H1 (cell line): ENCODE measurements at regions not wholly inside any gene's neighbourhood (a gene's known extent, or its start where the extent isn't known, plus 50 kb on each side); places are given as distances from the start of the nearest gene placed in this dataset.

Experiments used
- CTCF ChIA-PET: fragments of 300-600 bp; sonication (Branson Sonifier 250); formaldehyde crosslinking; loops from one replicate; lab custom pipeline; 2021; ENCODE audit not compliant: partially characterized antibody; lab: Charles Lee
- POLR2A ChIA-PET: fragments of 300-600 bp; sonication (Branson Sonifier 250); formaldehyde crosslinking; loops from one replicate; lab custom pipeline; 2021; ENCODE audit warnings: inconsistent platforms; ENCODE audit not compliant: partially characterized antibody; lab: Charles Lee
- DNase-seq, 2 experiments: peaks; one replicate each; pipeline versions ENCODE4 v3.0.0 to v3.0.0-alpha.2; 2010 to 2022; ENCODE audit warnings: low spot score in 2 of 2, low read depth in 1 of 2, mixed read lengths in 1 of 2
- FAIRE-seq: peaks from 2 replicates; lab custom pipeline; 2011; peaks lifted over from hg19 to GRCh38; lab: Jason Lieb, UNC
- H2AFZ ChIP-seq: 2 replicates; pipeline ENCODE4 v1.8.1; 2012; ENCODE audit warnings: low read length, inconsistent platforms
- H2AK5ac ChIP-seq: 2 replicates; pipeline ENCODE4 v1.6.1; 2013; ENCODE audit warnings: low read depth, low read length
- H2BK120ac ChIP-seq: replicated peaks from 2 replicates; pipeline ENCODE3; 2013; ENCODE audit warnings: low read depth, low read length, inconsistent platforms
- H2BK12ac ChIP-seq: 2 replicates; pipeline ENCODE4 v1.6.1; 2013; ENCODE audit warnings: low read depth, low read length
- H2BK15ac ChIP-seq: 2 replicates; pipeline ENCODE4 v1.6.1; 2013; ENCODE audit warnings: low read length
- H2BK20ac ChIP-seq: 2 replicates; pipeline ENCODE4 v1.6.1; 2013; ENCODE audit warnings: low read length
- H2BK5ac ChIP-seq: 2 replicates; pipeline ENCODE4 v1.6.1; 2013; ENCODE audit warnings: low read depth, low read length
- H3K14ac ChIP-seq: 2 replicates; pipeline ENCODE4 v1.6.1; 2013; ENCODE audit warnings: inconsistent platforms; ENCODE audit not compliant: insufficient read length
- H3K18ac ChIP-seq: 2 replicates; pipeline ENCODE4 v1.6.1; 2013; ENCODE audit warnings: low read length; ENCODE audit errors: extremely low read depth
- H3K23ac ChIP-seq: 2 replicates; pipeline ENCODE4 v1.6.1; 2013; ENCODE audit warnings: inconsistent platforms; ENCODE audit not compliant: insufficient read length
- H3K23me2 ChIP-seq: 2 replicates; pipeline ENCODE4 v1.6.1; 2013; ENCODE audit warnings: low read depth, low read length
- H3K27ac ChIP-seq: 2 replicates; pipeline ENCODE4 v1.6.1; 2011; ENCODE audit warnings: low read depth, low read length, inconsistent platforms
- H3K27me3 ChIP-seq, 4 experiments: replicated peaks in 1 of 4; 1 replicate in 1 of 4; 2 replicates in 3 of 4; pipeline versions ENCODE4 v1.6.1 to v1.8.1; 2011 to 2013; ENCODE audit warnings: low read length in 3 of 4, mild to moderate bottlenecking in 3 of 4, inconsistent platforms in 2 of 4, mixed read lengths in 2 of 4, moderate library complexity in 1 of 4; ENCODE audit not compliant: control insufficient read depth in 3 of 4, insufficient read depth in 3 of 4; ENCODE audit errors: extremely low read depth in 1 of 4
- H3K36me3 ChIP-seq, 4 experiments: 2 replicates each; pipeline versions ENCODE4 v1.6.1 to v1.8.1; 2011 to 2013; ENCODE audit warnings: mild to moderate bottlenecking in 4 of 4, low read length in 3 of 4, moderate library complexity in 2 of 4, control low read depth in 1 of 4, inconsistent platforms in 1 of 4; ENCODE audit not compliant: insufficient read depth in 4 of 4, control insufficient read depth in 2 of 4
- H3K4ac ChIP-seq: replicated peaks from 2 replicates; pipeline ENCODE3; 2013; ENCODE audit warnings: low read length, low read depth, mixed read lengths, inconsistent platforms; ENCODE audit not compliant: insufficient read length
- H3K4me1 ChIP-seq, 4 experiments: replicated peaks in 1 of 4; 1 replicate in 1 of 4; 2 replicates in 3 of 4; pipeline versions ENCODE4 v1.6.1 to v1.8.1; 2011 to 2013; ENCODE audit warnings: low read length in 3 of 4, inconsistent platforms in 2 of 4, mixed read lengths in 1 of 4; ENCODE audit not compliant: insufficient read depth in 4 of 4, control insufficient read depth in 3 of 4
- H3K4me2 ChIP-seq, 2 experiments: 2 replicates each; pipeline versions ENCODE4 v1.6.1 to v1.8.1; 2011 to 2013; ENCODE audit warnings: low read depth in 2 of 2, low read length in 2 of 2, control low read depth in 1 of 2, inconsistent platforms in 1 of 2, mild to moderate bottlenecking in 1 of 2; ENCODE audit not compliant: insufficient read depth in 1 of 2
- H3K4me3 ChIP-seq, 4 experiments: fragments of 200-600, 300-600 bp in 1 of 4; sonication (generic), shearing (Covaris generic), sonication (Bioruptor Twin) in 1 of 4; 2 replicates each; pipeline versions ENCODE4 v1.5.1 to v1.8.1; 2011 to 2016; ENCODE audit warnings: low read length in 4 of 4, low read depth in 3 of 4, control low read depth in 2 of 4, inconsistent platforms in 2 of 4, mild to moderate bottlenecking in 2 of 4, mixed read lengths in 1 of 4, moderate library complexity in 1 of 4; ENCODE audit not compliant: insufficient read depth in 2 of 4; ENCODE audit errors: extremely low read depth in 1 of 4
- H3K56ac ChIP-seq: replicated peaks from 2 replicates; pipeline ENCODE3; 2013; ENCODE audit warnings: low read depth, mild to moderate bottlenecking, mixed read lengths, low read length, inconsistent platforms; ENCODE audit not compliant: insufficient read length
- H3K79me1 ChIP-seq: 2 replicates; pipeline ENCODE4 v1.6.1; 2013; ENCODE audit warnings: low read depth, low read length, control low read depth
- H3K79me2 ChIP-seq, 2 experiments: 2 replicates each; pipeline versions ENCODE4 v1.6.1 to v1.8.1; 2012 to 2013; ENCODE audit warnings: low read length in 2 of 2, mild to moderate bottlenecking in 2 of 2, inconsistent platforms in 1 of 2; ENCODE audit not compliant: insufficient read depth in 2 of 2, control insufficient read depth in 1 of 2
- H3K9ac ChIP-seq, 4 experiments: replicated peaks in 1 of 4; 1 replicate in 1 of 4; 2 replicates in 3 of 4; pipeline versions ENCODE4 v1.6.1 to v1.8.1; 2011 to 2013; ENCODE audit warnings: low read depth in 3 of 4, low read length in 3 of 4, control low read depth in 2 of 4, mild to moderate bottlenecking in 2 of 4, moderate library complexity in 2 of 4, inconsistent platforms in 1 of 4; ENCODE audit errors: extremely low read depth in 1 of 4
- H3K9me3 ChIP-seq, 2 experiments: 2 replicates each; pipeline versions ENCODE4 v1.6.1 to v1.8.1; 2012 to 2013; ENCODE audit warnings: mild to moderate bottlenecking in 2 of 2, moderate library complexity in 2 of 2, control low read depth in 1 of 2, inconsistent platforms in 1 of 2, low read depth in 1 of 2, low read length in 1 of 2, mixed read lengths in 1 of 2; ENCODE audit not compliant: insufficient read depth in 2 of 2
- H4K20me1 ChIP-seq, 2 experiments: replicated peaks in 1 of 2; 2 replicates each; pipeline versions ENCODE3 to v1.8.1; 2011 to 2013; ENCODE audit warnings: inconsistent platforms in 2 of 2, low read length in 2 of 2, mild to moderate bottlenecking in 1 of 2; ENCODE audit not compliant: insufficient read depth in 2 of 2, control insufficient read depth in 1 of 2
- H4K5ac ChIP-seq: 2 replicates; pipeline ENCODE4 v1.6.1; 2013; ENCODE audit warnings: low read length, low read depth, mixed read lengths, inconsistent platforms; ENCODE audit not compliant: insufficient read length
- H4K8ac ChIP-seq: 2 replicates; pipeline ENCODE4 v1.8.0; 2013; ENCODE audit warnings: mild to moderate bottlenecking, moderate library complexity, low read length, inconsistent platforms; ENCODE audit not compliant: insufficient read depth; ENCODE audit errors: extremely low read depth
- H4K91ac ChIP-seq: replicated peaks from 2 replicates; pipeline ENCODE3; 2013; ENCODE audit warnings: low read length, mixed read lengths, inconsistent platforms; ENCODE audit not compliant: insufficient read length
- GTF2F1 ChIP-seq: IDR thresholded peaks from 2 replicates; pipeline ENCODE4 v1.6.1; 2012; ENCODE audit warnings: low read depth, low read length, improper control_type of control experiment, borderline replicate concordance
- JUND ChIP-seq: IDR thresholded peaks from 2 replicates; pipeline ENCODE4 v1.6.1; 2011; ENCODE audit warnings: mild to moderate bottlenecking, improper control_type of control experiment, low read length
- PHF8 ChIP-seq: fragments of 200-600 bp; sonication (generic); conservative IDR thresholded peaks from 2 replicates; pipeline ENCODE4 v1.7.1; 2012; ENCODE audit warnings: low read depth, mild to moderate bottlenecking, inconsistent platforms, low read length, moderate library complexity
- RAD21 ChIP-seq, 2 experiments: IDR thresholded peaks in 1 of 2; conservative IDR thresholded peaks in 1 of 2; 2 replicates each; pipeline ENCODE4 v1.6.1; 2011; ENCODE audit warnings: low read depth in 2 of 2, low read length in 2 of 2, improper control_type of control experiment in 1 of 2, inconsistent platforms in 1 of 2, mild to moderate bottlenecking in 1 of 2, moderate library complexity in 1 of 2
- SP4 ChIP-seq: IDR thresholded peaks from 2 replicates; pipeline ENCODE4 v1.6.1; 2012; ENCODE audit warnings: low read length, inconsistent platforms
- USF2 ChIP-seq: IDR thresholded peaks from 2 replicates; pipeline ENCODE4 v1.6.1; 2011; ENCODE audit warnings: low read length, improper control_type of control experiment
- WGBS, 2 experiments: shearing (Covaris generic) in 1 of 2; methylation state at CpG; one replicate each; pipeline versions ENCODE4 v1.1.6 to v1.1.7; 2013 to 2015; ENCODE audit warnings: low lambda C conversion rate in 2 of 2, mixed read lengths in 2 of 2, inconsistent platforms in 1 of 2, low coverage in 1 of 2, missing lambda C conversion rate in 1 of 2; ENCODE audit not compliant: insufficient replicate concordance in 2 of 2, insufficient coverage in 1 of 2, insufficient read length in 1 of 2; ENCODE audit errors: extremely low coverage in 1 of 2, missing lambda C conversion rate in 1 of 2; 5-methylcytosine and 5-hydroxymethylcytosine counted together
- TF ChIP-seq, protein P1 (sequence below), 3 experiments: IDR thresholded peaks; 1 replicate in 2 of 3; 2 replicates in 1 of 3; pipeline versions ENCODE4 v1.5.1 to v1.6.1; 2011; ENCODE audit warnings: low read length in 3 of 3, mild to moderate bottlenecking in 3 of 3, inconsistent platforms in 2 of 3, low read depth in 1 of 3, moderate library complexity in 1 of 3; ENCODE audit not compliant: insufficient read depth in 1 of 3; ENCODE audit errors: control extremely low read depth in 1 of 3

DNA sequence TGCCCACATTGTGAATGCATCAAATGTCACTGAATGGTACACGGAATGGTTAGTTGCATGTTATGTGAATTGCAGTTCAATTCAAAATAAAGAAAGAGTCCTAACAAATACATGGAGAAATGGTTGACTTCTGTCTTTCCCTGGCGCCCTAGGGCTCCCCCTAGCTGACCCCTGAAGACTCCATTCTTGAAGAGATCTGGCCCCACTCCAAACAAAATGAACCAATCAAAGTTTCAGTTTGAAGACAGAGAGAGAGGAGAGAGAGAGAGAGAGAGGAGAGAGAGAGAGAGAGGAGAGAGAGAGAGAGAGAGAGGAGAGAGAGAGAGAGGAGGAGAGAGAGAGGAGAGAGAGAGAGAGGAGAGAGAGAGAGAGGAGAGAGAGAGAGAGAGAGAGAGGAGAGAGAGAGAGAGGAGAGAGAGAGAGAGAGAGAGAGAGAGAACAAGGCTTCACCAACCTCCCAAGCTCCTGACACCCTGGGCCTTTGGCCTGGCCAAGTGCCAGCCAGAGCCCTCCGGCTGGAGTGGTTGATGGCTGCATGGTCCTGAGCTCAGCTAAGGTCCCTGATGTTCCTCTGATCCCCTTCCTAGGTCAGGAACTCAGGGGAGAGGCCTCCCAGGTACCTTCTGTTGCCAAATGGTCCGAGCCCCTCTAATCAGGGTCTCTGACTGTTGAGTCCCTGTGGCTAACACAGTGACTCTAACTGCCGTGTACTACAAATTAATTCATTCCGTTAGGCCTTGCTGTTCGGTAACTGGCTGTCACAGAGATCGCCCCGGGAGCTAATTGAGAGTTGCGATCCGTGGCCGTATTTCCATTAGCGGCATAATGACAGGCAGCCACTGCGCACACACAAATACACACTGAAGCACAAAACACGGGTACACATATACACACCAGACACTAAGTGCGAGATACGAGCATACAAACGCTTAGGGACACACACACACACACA lies 188.8 kb downstream of the ESRRB start:
- CTCF ChIA-PET = interaction anchor here (0.6 to 4.9 kb wide), 22 partner anchors 10 to 1477 kb away, joined by 3 to 24 read pairs (median 3); no protein-coding TSS in a partner anchor
- H3K14ac ChIP-seq = no peak overlapping the region
- no peak overlapping the region for H2BK120ac ChIP-seq
- no peak overlapping the region for H2BK20ac ChIP-seq
- FAIRE-seq = no peak
- DNase-seq = no peak
- H3K23ac ChIP-seq = no peak overlapping the region
- 90% methylated on average over 17 of the region's 18 CpGs; no CpG with 5 or more reads in 1 of the 2 experiments for WGBS, 2 experiments
- peaks cover 0 to 2% (median 0%) of the 10 kb centered on the region in 4 experiments; a peak in 1 of 7 replicates for H3K4me1 ChIP-seq
- no peaks in the 10 kb centered on the region for H3K36me3 ChIP-seq
- H3K9ac ChIP-seq = no peak overlapping the region
- peaks cover 5% of the 10 kb centered on the region for H3K23me2 ChIP-seq
- H2AK5ac ChIP-seq = no peak overlapping the region
- no peak overlapping the region for H2BK15ac ChIP-seq
- no peak overlapping the region for H3K18ac ChIP-seq
- no peak overlapping the region for H4K91ac ChIP-seq
- no peak overlapping the region for H4K5ac ChIP-seq
- H2BK5ac ChIP-seq = no peak overlapping the region
- H3K56ac ChIP-seq = no peak overlapping the region
- H3K4ac ChIP-seq = no peak overlapping the region
- H4K20me1 ChIP-seq = no peaks in the 10 kb centered on the region
- no peak overlapping the region for H2BK12ac ChIP-seq
- POLR2A ChIA-PET = interaction anchor here (0.6 to 0.7 kb wide), 2 partner anchors 33 to 251 kb away, joined by 3 read pairs; no protein-coding TSS in a partner anchor
- no peaks in the 10 kb centered on the region for H3K79me1 ChIP-seq
- H3K79me2 ChIP-seq = no peaks in the 10 kb centered on the region
- H3K27ac ChIP-seq = no peak overlapping the region
- H3K27me3 ChIP-seq = no peaks in the 10 kb centered on the region
- H2AFZ ChIP-seq = peak overlapping the region; percentile 70
- no peak overlapping the region for H3K4me2 ChIP-seq
- no peaks in the 10 kb centered on the region for H3K9me3 ChIP-seq
- H3K4me3 ChIP-seq = no peak overlapping the region
- H4K8ac ChIP-seq = peak overlapping the region; percentile 28; the same call in 1 of the 2 replicates
- TF ChIP-seq RAD21 (IDR thresholded peaks at IDR 0.05 in 1 of 2, conservative IDR thresholded peaks at IDR 0.05 in 1 of 2; ENCODE audit: low read depth in 2 of 2, low read length in 2 of 2) = peak; percentile 20 to 38; a peak in 2 of 4 replicates
- TF ChIP-seq USF2 = no peak
- TF ChIP-seq, protein P1, sequence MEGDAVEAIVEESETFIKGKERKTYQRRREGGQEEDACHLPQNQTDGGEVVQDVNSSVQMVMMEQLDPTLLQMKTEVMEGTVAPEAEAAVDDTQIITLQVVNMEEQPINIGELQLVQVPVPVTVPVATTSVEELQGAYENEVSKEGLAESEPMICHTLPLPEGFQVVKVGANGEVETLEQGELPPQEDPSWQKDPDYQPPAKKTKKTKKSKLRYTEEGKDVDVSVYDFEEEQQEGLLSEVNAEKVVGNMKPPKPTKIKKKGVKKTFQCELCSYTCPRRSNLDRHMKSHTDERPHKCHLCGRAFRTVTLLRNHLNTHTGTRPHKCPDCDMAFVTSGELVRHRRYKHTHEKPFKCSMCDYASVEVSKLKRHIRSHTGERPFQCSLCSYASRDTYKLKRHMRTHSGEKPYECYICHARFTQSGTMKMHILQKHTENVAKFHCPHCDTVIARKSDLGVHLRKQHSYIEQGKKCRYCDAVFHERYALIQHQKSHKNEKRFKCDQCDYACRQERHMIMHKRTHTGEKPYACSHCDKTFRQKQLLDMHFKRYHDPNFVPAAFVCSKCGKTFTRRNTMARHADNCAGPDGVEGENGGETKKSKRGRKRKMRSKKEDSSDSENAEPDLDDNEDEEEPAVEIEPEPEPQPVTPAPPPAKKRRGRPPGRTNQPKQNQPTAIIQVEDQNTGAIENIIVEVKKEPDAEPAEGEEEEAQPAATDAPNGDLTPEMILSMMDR (IDR thresholded peaks at IDR 0.05; ENCODE audit: control extremely low read depth in 1 of 3, insufficient read depth in 1 of 3, low read depth in 1 of 3, low read length in 3 of 3) = peak; percentile 16 to 51 (median 42)
- TF ChIP-seq PHF8 = no peak
- TF ChIP-seq JUND = peak; percentile 87
- TF ChIP-seq SP4 = no peak
- no peak for TF ChIP-seq GTF2F1
